Naive thymus-derived CD8-positive, alpha-beta T cell (primary cell): ENCODE measurements at regions not wholly inside any gene's neighbourhood (a gene's known extent, or its start where the extent isn't known, plus 50 kb on each side); places are given as distances from the start of the nearest gene placed in this dataset.

ENCODE experiments used
- ATAC-seq, 2 donors: fragments of 150-1000 bp; cut with Tn5 transposase in 1 of 2; sonication (Bioruptor Pico), chemical (Tn5 transposase) in 1 of 2; 1 replicate in 1 of 2; 2 replicates in 1 of 2; pipeline ENCODE4 v1.10.0; 2021; ENCODE audit warnings: mild to moderate bottlenecking in 2 of 2, moderate library complexity in 2 of 2
- POLR2A ChIA-PET: fragments of 350-600 bp; sonication (Branson Sonifier 250); formaldehyde crosslinking; loops from one replicate; lab custom pipeline; 2021; ENCODE audit warnings: antibody characterized with exemption; lab: Charles Lee
- DNase-seq, 10 donors: peaks; one replicate each; pipeline versions ENCODE4 v3.0.0 to v3.0.0-alpha.2; 2020 to 2022
- H3K27ac Mint-ChIP-seq, 10 donors: one replicate each; pipeline ENCODE4 v1.8.0; 2020 to 2022; ENCODE audit warnings: mild to moderate bottlenecking in 10 of 10, mixed read lengths in 10 of 10, moderate library complexity in 4 of 10, inconsistent platforms in 1 of 10
- H3K27me3 Mint-ChIP-seq, 5 donors: one replicate each; pipeline ENCODE4 v1.8.0; 2021 to 2022; ENCODE audit warnings: mixed read lengths in 5 of 5
- H3K36me3 Mint-ChIP-seq, 3 donors: one replicate each; pipeline ENCODE4 v1.8.0; 2020 to 2022; ENCODE audit warnings: mixed read lengths in 3 of 3, mild to moderate bottlenecking in 2 of 3, inconsistent platforms in 1 of 3
- H3K4me1 Mint-ChIP-seq, 4 donors: one replicate each; pipeline ENCODE4 v1.8.0; 2021 to 2022; ENCODE audit warnings: mixed read lengths in 4 of 4
- H3K4me3 Mint-ChIP-seq, 10 donors: one replicate each; pipeline ENCODE4 v1.8.0; 2020 to 2022; ENCODE audit warnings: mild to moderate bottlenecking in 10 of 10, mixed read lengths in 10 of 10, moderate library complexity in 6 of 10, inconsistent platforms in 1 of 10
- H3K9me3 Mint-ChIP-seq, 9 donors: one replicate each; pipeline ENCODE4 v1.8.0; 2020 to 2022; ENCODE audit warnings: mixed read lengths in 9 of 9, mild to moderate bottlenecking in 3 of 9, inconsistent platforms in 1 of 9, moderate library complexity in 1 of 9

GRCh38 chr5:40172721-40173120, 507.0 kb upstream of the PTGER4 start:
- POLR2A ChIA-PET, result no interaction called here
- no peaks in the 10 kb centered on the region for H3K4me1 Mint-ChIP-seq
- H3K27ac Mint-ChIP-seq, result no peak overlapping the region
- no peak overlapping the region for H3K4me3 Mint-ChIP-seq
- peaks cover 6 to 21% (median 10%) of the 10 kb centered on the region in 9 donors for H3K9me3 Mint-ChIP-seq
- no peak for DNase-seq
- ATAC-seq, result no peak
- H3K27me3 Mint-ChIP-seq, result no peaks in the 10 kb centered on the region
- H3K36me3 Mint-ChIP-seq, result peaks cover 0 to 19% (median 9%) of the 10 kb centered on the region in 3 donors

- H3K4me3 Mint-ChIP-seq, result no peak overlapping the region
- H3K36me3 Mint-ChIP-seq, result peaks cover 0 to 18% (median 5%) of the 10 kb centered on the region in 3 donors
- H3K27ac Mint-ChIP-seq, result no peak overlapping the region
- peaks cover 3 to 19% (median 10%) of the 10 kb centered on the region in 9 donors for H3K9me3 Mint-ChIP-seq
- POLR2A ChIA-PET, result no interaction called here
- ATAC-seq (no peak), DNase-seq (no peak)
- H3K27me3 Mint-ChIP-seq, result no peaks in the 10 kb centered on the region
- no peaks in the 10 kb centered on the region for H3K4me1 Mint-ChIP-seq
These were observed 507.7 kb upstream of the PTGER4 start for GRCh38 chr5:40171971-40172370.

DNA sequence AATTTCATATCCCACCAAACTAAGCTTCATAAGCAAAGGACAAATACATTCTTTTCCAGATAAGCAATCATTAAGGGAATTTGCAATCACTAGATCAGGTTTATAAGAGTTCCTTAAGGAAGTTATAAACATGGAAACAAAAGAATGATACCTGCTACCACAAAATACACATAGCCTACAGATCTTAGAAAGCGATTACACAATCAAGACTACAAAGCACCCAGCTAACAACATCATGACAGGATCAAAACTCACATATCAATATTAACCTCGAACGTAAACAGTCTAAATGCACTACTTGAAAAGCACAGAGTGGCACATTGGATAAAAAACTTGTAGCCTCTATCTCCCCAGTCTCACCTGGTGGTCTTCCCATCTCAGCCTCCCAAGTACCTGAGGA, 512.4 kb upstream of the PTGER4 start:
- H3K36me3 Mint-ChIP-seq, result peaks cover 0 to 13% (median 0%) of the 10 kb centered on the region in 3 donors
- POLR2A ChIA-PET, result no interaction called here
- DNase-seq (no peak), ATAC-seq (no peak)
- peaks cover 0 to 10% (median 8%) of the 10 kb centered on the region in 9 donors for H3K9me3 Mint-ChIP-seq
- H3K4me3 Mint-ChIP-seq, result no peak overlapping the region
- H3K27me3 Mint-ChIP-seq, result peaks cover 0 to 2% (median 0%) of the 10 kb centered on the region in 5 donors
- H3K4me1 Mint-ChIP-seq, result no peaks in the 10 kb centered on the region
- no peak overlapping the region for H3K27ac Mint-ChIP-seq

DNA sequence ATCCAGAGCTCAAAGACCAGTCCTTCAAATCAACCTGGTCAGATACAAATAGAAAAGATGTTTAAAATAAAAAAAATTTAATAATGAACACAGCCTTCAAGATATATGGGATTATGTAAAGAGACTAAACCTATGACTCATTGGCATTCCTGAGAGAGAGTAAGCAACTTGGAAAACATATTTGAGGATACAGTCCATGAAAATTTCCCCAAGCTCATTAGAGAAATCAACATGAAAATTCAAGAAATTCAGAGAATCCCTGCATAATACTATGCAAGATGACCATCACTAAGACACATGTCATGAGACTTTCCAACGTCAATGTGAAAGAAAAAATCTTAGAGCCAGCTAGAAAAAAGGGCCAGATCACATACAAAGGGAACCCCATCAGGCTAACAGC, 512.9 kb upstream of the PTGER4 start:
- POLR2A ChIA-PET, result no interaction called here
- H3K36me3 Mint-ChIP-seq, result peaks cover 0 to 13% (median 0%) of the 10 kb centered on the region in 3 donors
- H3K27ac Mint-ChIP-seq, result no peak overlapping the region
- H3K4me3 Mint-ChIP-seq, result no peak overlapping the region
- H3K27me3 Mint-ChIP-seq, result peaks cover 0 to 2% (median 0%) of the 10 kb centered on the region in 5 donors
- ATAC-seq (no peak), DNase-seq (no peak)
- peaks cover 0 to 10% (median 8%) of the 10 kb centered on the region in 9 donors for H3K9me3 Mint-ChIP-seq
- no peaks in the 10 kb centered on the region for H3K4me1 Mint-ChIP-seq

GRCh38 chr5:40165789-40166728, 513.7 kb upstream of the PTGER4 start:
- peaks cover 0 to 8% (median 2%) of the 10 kb centered on the region in 5 donors for H3K27me3 Mint-ChIP-seq
- peaks cover 0 to 10% (median 8%) of the 10 kb centered on the region in 9 donors for H3K9me3 Mint-ChIP-seq
- H3K4me1 Mint-ChIP-seq, result no peaks in the 10 kb centered on the region
- ATAC-seq, result no peak
- H3K36me3 Mint-ChIP-seq, result peaks cover 0 to 13% (median 0%) of the 10 kb centered on the region in 3 donors
- no peak overlapping the region for H3K27ac Mint-ChIP-seq
- POLR2A ChIA-PET, result no interaction called here
- peak in 2 of 10 donors; percentile 2 to 4 for DNase-seq
- no peak overlapping the region for H3K4me3 Mint-ChIP-seq

- Mint-ChIP-seq H3K27ac (no peak overlapping the region), H3K9me3 (peaks cover 0 to 10% (median 7%) of the 10 kb centered on the region in 9 donors), H3K4me1 (no peaks in the 10 kb centered on the region), H3K4me3 (no peak overlapping the region), H3K36me3 (peaks cover 0 to 13% (median 0%) of the 10 kb centered on the region in 3 donors), H3K27me3 (peaks cover 0 to 13% (median 2%) of the 10 kb centered on the region in 5 donors)
- ATAC-seq (no peak), DNase-seq (no peak)
- POLR2A ChIA-PET, result no interaction called here
These were observed 514.5 kb upstream of the PTGER4 start for GRCh38 chr5:40165106-40165788.

DNA sequence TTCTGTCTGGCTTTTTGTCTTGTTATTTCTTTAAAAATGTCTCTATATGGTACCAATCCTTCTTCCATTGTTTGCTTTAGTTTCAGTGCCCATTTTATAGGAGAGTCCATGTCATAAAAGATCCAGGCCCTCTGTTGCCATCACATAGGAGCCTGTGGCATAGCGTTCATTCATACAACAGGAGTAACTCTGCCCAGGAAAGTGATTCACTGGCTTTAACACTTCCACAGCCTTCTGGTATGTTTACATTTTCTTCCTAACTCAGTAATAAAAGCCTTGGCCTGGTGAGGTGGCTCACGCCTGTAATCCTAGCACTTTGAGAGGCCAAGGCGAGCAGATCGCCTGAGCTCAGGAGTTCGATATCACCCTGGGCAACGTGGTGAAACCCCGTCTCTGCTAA, 519.3 kb upstream of the PTGER4 start:
- Mint-ChIP-seq H3K4me1 (peaks cover 0 to 2% (median 0%) of the 10 kb centered on the region in 4 donors), H3K27ac (no peak overlapping the region), H3K36me3 (peaks cover 0 to 2% (median 0%) of the 10 kb centered on the region in 3 donors), H3K27me3 (peaks cover 0 to 13% (median 2%) of the 10 kb centered on the region in 5 donors), H3K9me3 (peaks cover 0 to 4% (median 0%) of the 10 kb centered on the region in 9 donors), H3K4me3 (no peak overlapping the region)
- DNase-seq, result no peak
- POLR2A ChIA-PET, result no interaction called here
- ATAC-seq, result no peak

DNA sequence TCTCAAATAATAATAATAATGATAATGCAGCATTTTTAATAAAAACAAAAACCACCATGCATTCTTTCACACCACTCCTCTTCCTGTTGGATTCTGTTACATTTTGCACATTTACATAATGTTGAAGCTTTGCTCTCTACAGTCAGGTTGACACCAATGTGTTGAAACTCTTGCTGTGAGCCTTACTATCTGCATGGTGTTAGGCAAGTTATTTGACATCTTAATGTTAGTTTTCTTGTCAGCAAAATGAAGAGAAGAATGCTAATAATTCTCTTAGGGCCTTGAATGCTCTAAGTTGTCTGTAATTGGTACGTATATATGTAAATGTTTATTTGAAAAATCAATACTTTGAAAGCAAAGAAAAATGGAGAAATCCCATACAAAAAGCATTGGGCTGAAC, 525.5 kb upstream of the PTGER4 start:
- Mint-ChIP-seq H3K27me3 (no peaks in the 10 kb centered on the region), H3K36me3 (no peaks in the 10 kb centered on the region), H3K27ac (no peak overlapping the region), H3K4me3 (no peak overlapping the region), H3K4me1 (no peaks in the 10 kb centered on the region), H3K9me3 (peaks cover 0 to 4% (median 0%) of the 10 kb centered on the region in 9 donors)
- POLR2A ChIA-PET, result no interaction called here
- no peak for ATAC-seq
- DNase-seq, result no peak

DNA sequence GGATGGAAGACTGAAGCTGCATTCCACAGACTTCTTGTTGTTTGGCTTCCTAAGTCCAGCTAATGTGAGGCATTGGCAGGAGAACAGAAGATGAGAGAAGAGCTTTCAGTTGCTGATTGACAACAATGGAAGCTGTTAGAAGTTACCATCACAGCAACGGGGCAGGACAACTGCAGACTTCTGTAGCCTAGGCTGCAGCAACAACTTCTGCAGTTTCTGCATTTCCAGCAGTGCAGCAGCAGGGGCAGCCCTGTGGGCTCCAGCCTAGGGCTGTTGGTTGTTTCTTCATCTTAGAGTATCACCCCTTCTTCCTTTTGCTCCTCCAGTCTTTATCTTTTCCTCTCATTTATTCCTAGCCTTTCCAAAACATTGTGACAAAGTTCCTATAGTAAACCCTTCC, 528.8 kb upstream of the PTGER4 start:
- ATAC-seq (peak in 1 of 2 donors; percentile 36), DNase-seq (no peak)
- H3K4me3 Mint-ChIP-seq, result no peak overlapping the region
- H3K4me1 Mint-ChIP-seq, result no peaks in the 10 kb centered on the region
- POLR2A ChIA-PET, result no interaction called here
- no peak overlapping the region for H3K27ac Mint-ChIP-seq
- H3K9me3 Mint-ChIP-seq, result peaks cover 0 to 4% (median 0%) of the 10 kb centered on the region in 9 donors
- H3K36me3 Mint-ChIP-seq, result no peaks in the 10 kb centered on the region
- H3K27me3 Mint-ChIP-seq, result peaks cover 0 to 5% (median 0%) of the 10 kb centered on the region in 5 donors

DNA sequence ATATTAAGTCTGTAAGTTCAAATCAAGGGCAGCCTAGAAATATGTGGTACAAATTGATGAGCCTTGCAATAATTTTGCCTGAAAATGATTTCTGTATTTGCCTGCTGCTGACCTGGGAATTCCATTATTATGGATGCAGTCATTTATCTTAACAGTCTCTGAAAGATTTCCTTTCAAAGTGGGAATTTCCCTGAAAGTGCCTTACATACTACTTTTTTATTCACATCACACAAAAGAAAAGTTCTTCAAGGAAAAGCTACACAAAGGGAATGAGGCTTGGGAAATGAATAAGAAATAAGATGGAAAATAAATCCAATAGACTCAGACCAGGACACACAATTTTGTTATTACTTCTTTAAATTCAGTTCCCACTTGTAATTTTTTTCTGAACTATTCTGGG, 537.8 kb upstream of the PTGER4 start:
- Mint-ChIP-seq H3K27me3 (peaks cover 0 to 5% (median 0%) of the 10 kb centered on the region in 5 donors), H3K4me1 (no peaks in the 10 kb centered on the region), H3K27ac (no peak overlapping the region), H3K36me3 (no peaks in the 10 kb centered on the region), H3K4me3 (no peak overlapping the region), H3K9me3 (no peaks in the 10 kb centered on the region)
- POLR2A ChIA-PET, result no interaction called here
- ATAC-seq (no peak), DNase-seq (no peak)

DNA sequence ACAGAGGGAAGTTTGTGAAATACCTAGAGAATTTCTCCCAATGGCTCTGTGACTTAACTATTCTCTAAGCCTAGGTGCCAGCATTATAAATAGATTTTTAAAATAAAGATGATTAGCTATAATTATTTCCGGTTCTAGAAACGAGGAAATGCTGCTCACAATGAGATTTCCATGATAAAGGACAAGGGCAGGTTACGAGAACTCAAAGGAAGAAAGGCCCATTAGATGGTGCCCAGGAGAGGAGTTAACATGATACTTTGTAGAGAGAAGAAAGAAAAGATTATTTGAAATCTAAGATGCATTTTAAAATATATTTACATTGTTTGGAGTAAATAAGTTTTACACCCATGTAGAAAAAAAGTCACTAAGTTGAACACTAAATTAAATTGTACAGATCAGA, 538.3 kb upstream of the PTGER4 start:
- POLR2A ChIA-PET, result no interaction called here
- H3K27me3 Mint-ChIP-seq, result peaks cover 0 to 5% (median 0%) of the 10 kb centered on the region in 5 donors
- no peak overlapping the region for H3K27ac Mint-ChIP-seq
- DNase-seq (no peak), ATAC-seq (no peak)
- H3K4me1 Mint-ChIP-seq, result no peaks in the 10 kb centered on the region
- no peak overlapping the region for H3K4me3 Mint-ChIP-seq
- H3K9me3 Mint-ChIP-seq, result no peaks in the 10 kb centered on the region
- H3K36me3 Mint-ChIP-seq, result no peaks in the 10 kb centered on the region

GRCh38 chr5:40137223-40137622, 542.5 kb upstream of the PTGER4 start:
- ATAC-seq (no peak), DNase-seq (no peak)
- peaks cover 0 to 2% (median 0%) of the 10 kb centered on the region in 9 donors for H3K9me3 Mint-ChIP-seq
- H3K36me3 Mint-ChIP-seq, result no peaks in the 10 kb centered on the region
- no peak overlapping the region for H3K27ac Mint-ChIP-seq
- H3K27me3 Mint-ChIP-seq, result peaks cover 0 to 7% (median 0%) of the 10 kb centered on the region in 5 donors
- POLR2A ChIA-PET, result no interaction called here
- no peak overlapping the region for H3K4me3 Mint-ChIP-seq
- no peaks in the 10 kb centered on the region for H3K4me1 Mint-ChIP-seq
